Keratinocyte (primary cell): ENCODE measurements at regions not wholly inside any gene's neighbourhood (a gene's known extent, or its start where the extent isn't known, plus 50 kb on each side); places are given as distances from the start of the nearest gene placed in this dataset.

ENCODE experiments used
- DNase-seq: peaks from one replicate; pipeline ENCODE4 v3.0.0-alpha.2; 2011; ENCODE audit warnings: low read depth, missing footprints, low spot score
- FAIRE-seq: peaks from 2 replicates; lab custom pipeline; 2011; peaks lifted over from hg19 to GRCh38; lab: Jason Lieb, UNC
- H2AFZ ChIP-seq: 2 replicates; pipeline ENCODE4 v1.6.0; 2012; ENCODE audit warnings: low read length, control low read depth, inconsistent platforms; ENCODE audit not compliant: control insufficient read depth
- H3K27ac ChIP-seq: 2 replicates; pipeline ENCODE4 v1.5.1; 2011; ENCODE audit warnings: low read length; ENCODE audit not compliant: control insufficient read depth, insufficient read depth
- H3K27me3 ChIP-seq: 3 replicates; pipeline ENCODE4 v1.6.0; 2011; ENCODE audit warnings: low read length; ENCODE audit not compliant: control insufficient read depth, insufficient read depth; ENCODE audit errors: extremely low read depth
- H3K36me3 ChIP-seq, 2 experiments: 2 replicates in 1 of 2; 3 replicates in 1 of 2; pipeline ENCODE4 v1.5.1; 2011; ENCODE audit warnings: low read length in 2 of 2, mild to moderate bottlenecking in 1 of 2; ENCODE audit not compliant: control insufficient read depth in 2 of 2, insufficient read depth in 2 of 2; ENCODE audit errors: extremely low read depth in 1 of 2
- H3K4me1 ChIP-seq: 3 replicates; pipeline ENCODE4 v1.5.1; 2011; ENCODE audit warnings: low read length; ENCODE audit not compliant: control insufficient read depth, insufficient read depth; ENCODE audit errors: extremely low read depth
- H3K4me2 ChIP-seq: 3 replicates; pipeline ENCODE4 v1.6.0; 2011; ENCODE audit warnings: low read depth, low read length; ENCODE audit not compliant: control insufficient read depth, insufficient read depth; ENCODE audit errors: extremely low read depth
- H3K4me3 ChIP-seq, 3 experiments: fragments of 200-600 bp in 1 of 3; sonication (generic) in 1 of 3; 2 replicates in 2 of 3; 3 replicates in 1 of 3; pipeline ENCODE4 v1.5.1; 2011 to 2016; ENCODE audit warnings: low read length in 3 of 3, mild to moderate bottlenecking in 3 of 3, control low read depth in 2 of 3, inconsistent platforms in 1 of 3, low read depth in 1 of 3, mixed read lengths in 1 of 3, mixed run types in 1 of 3, moderate library complexity in 1 of 3; ENCODE audit not compliant: control insufficient read depth in 2 of 3, insufficient read depth in 2 of 3; ENCODE audit errors: extremely low read depth in 1 of 3
- H3K79me2 ChIP-seq: 2 replicates; pipeline ENCODE4 v1.6.0; 2012; ENCODE audit warnings: low read length; ENCODE audit not compliant: control insufficient read depth, insufficient read depth
- H3K9ac ChIP-seq: 3 replicates; pipeline ENCODE4 v1.6.0; 2011; ENCODE audit warnings: low read length; ENCODE audit not compliant: control insufficient read depth, insufficient read depth; ENCODE audit errors: extremely low read depth
- H3K9me1 ChIP-seq: 3 replicates; pipeline ENCODE4 v1.6.0; 2011; ENCODE audit warnings: low read length; ENCODE audit not compliant: control insufficient read depth, insufficient read depth; ENCODE audit errors: extremely low read depth
- H3K9me3 ChIP-seq: 2 replicates; pipeline ENCODE4 v1.5.1; 2012; ENCODE audit warnings: low read depth, low read length; ENCODE audit not compliant: control insufficient read depth
- H4K20me1 ChIP-seq: 3 replicates; pipeline ENCODE4 v1.6.0; 2011; ENCODE audit warnings: low read length; ENCODE audit not compliant: control insufficient read depth, insufficient read depth; ENCODE audit errors: extremely low read depth
- EZH2 ChIP-seq: IDR thresholded peaks from one replicate; pipeline ENCODE4 v1.6.1; 2012; ENCODE audit warnings: inconsistent platforms, mild to moderate bottlenecking, low read length, moderate library complexity
- dilution Hi-C: fragments of 300-500 bp; cut with MboI; formaldehyde crosslinking; loops from one replicate; pipeline ENCODE4 v1.7.0; 2020; ENCODE audit warnings: low sequenced_read_pairs; ENCODE audit not compliant: extremely low pct_ligation_motif_present
- TF ChIP-seq, protein P1 (sequence below), 3 experiments: IDR thresholded peaks in 1 of 3; conservative IDR thresholded peaks in 1 of 3; optimal IDR thresholded peaks in 1 of 3; 2 replicates in 2 of 3; 3 replicates in 1 of 3; pipeline versions ENCODE3 to v1.5.1; 2011; ENCODE audit warnings: low read length in 3 of 3, mild to moderate bottlenecking in 3 of 3, moderate library complexity in 2 of 3, control low read depth in 1 of 3, inconsistent platforms in 1 of 3; ENCODE audit not compliant: insufficient read depth in 2 of 3; ENCODE audit errors: extremely low read depth in 1 of 3

DNA sequence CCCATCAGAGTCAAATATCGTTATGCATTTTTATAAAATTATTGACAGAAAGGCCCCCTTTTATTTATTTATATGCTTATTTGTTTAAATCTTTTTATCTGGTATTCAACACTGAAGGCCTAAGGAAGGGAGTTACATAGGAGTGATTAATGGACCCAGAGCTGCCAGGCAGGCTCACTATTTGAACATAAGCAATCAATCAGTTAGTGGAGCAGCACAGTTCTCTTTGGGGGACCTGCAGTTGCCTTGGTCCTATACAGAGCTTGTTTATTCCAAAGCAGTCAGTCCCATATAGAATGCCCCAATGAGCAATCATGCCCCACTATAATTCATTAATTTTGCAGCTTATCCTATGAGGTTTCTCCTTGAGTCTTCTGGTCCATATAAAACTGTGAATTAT, 389.4 kb upstream of the GOT2 start:
- dilution Hi-C loops = no loop called here
- FAIRE-seq (no peak), DNase-seq (no peak)
- Histone ChIP-seq H3K9me3 (no peaks in the 10 kb centered on the region), H3K27me3 (no peaks in the 10 kb centered on the region), H3K36me3 (no peaks in the 10 kb centered on the region), H4K20me1 (no peaks in the 10 kb centered on the region), H2AFZ (no peak overlapping the region), H3K27ac (no peak overlapping the region), H3K4me2 (no peak overlapping the region), H3K79me2 (no peaks in the 10 kb centered on the region), H3K9me1 (no peaks in the 10 kb centered on the region), H3K9ac (no peak overlapping the region), H3K4me3 (no peak overlapping the region), H3K4me1 (no peaks in the 10 kb centered on the region)
- TF ChIP-seq, protein P1, sequence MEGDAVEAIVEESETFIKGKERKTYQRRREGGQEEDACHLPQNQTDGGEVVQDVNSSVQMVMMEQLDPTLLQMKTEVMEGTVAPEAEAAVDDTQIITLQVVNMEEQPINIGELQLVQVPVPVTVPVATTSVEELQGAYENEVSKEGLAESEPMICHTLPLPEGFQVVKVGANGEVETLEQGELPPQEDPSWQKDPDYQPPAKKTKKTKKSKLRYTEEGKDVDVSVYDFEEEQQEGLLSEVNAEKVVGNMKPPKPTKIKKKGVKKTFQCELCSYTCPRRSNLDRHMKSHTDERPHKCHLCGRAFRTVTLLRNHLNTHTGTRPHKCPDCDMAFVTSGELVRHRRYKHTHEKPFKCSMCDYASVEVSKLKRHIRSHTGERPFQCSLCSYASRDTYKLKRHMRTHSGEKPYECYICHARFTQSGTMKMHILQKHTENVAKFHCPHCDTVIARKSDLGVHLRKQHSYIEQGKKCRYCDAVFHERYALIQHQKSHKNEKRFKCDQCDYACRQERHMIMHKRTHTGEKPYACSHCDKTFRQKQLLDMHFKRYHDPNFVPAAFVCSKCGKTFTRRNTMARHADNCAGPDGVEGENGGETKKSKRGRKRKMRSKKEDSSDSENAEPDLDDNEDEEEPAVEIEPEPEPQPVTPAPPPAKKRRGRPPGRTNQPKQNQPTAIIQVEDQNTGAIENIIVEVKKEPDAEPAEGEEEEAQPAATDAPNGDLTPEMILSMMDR (optimal IDR thresholded peaks at IDR 0.05 in 1 of 3, IDR thresholded peaks at IDR 0.05 in 1 of 3, conservative IDR thresholded peaks at IDR 0.05 in 1 of 3; ENCODE audit: extremely low read depth in 1 of 3, insufficient read depth in 2 of 3, low read length in 3 of 3) = no peak
- no peak for TF ChIP-seq EZH2

DNA sequence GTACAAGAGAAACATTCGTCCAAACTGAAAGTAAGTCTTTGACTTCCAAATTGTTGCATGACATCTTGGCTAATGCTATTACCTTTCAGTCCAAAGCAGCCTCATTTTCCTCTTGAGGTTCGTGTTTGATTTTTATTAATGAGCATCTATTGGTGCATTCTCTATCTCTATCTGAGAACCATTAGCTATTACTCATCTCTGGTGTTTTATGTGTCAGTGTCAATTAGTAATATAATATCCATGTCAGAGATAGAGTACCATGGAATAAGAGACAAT, 388.1 kb upstream of the GOT2 start:
- Histone ChIP-seq H3K9me3 (no peaks in the 10 kb centered on the region), H3K9me1 (no peaks in the 10 kb centered on the region)

More for the DNA sequence above, 388.1 kb upstream of the GOT2 start:
- Histone ChIP-seq H3K4me3 (no peak overlapping the region), H3K79me2 (no peaks in the 10 kb centered on the region), H3K36me3 (no peaks in the 10 kb centered on the region), H3K27me3 (no peaks in the 10 kb centered on the region), H3K9ac (no peak overlapping the region), H4K20me1 (no peaks in the 10 kb centered on the region), H3K4me1 (no peaks in the 10 kb centered on the region), H3K4me2 (no peak overlapping the region), H3K27ac (no peak overlapping the region), H2AFZ (no peak overlapping the region)
- TF ChIP-seq, protein P1 (optimal IDR thresholded peaks at IDR 0.05 in 1 of 3, IDR thresholded peaks at IDR 0.05 in 1 of 3, conservative IDR thresholded peaks at IDR 0.05 in 1 of 3; ENCODE audit: extremely low read depth in 1 of 3, insufficient read depth in 2 of 3, low read length in 3 of 3) = no peak
- no peak for TF ChIP-seq EZH2
- no peak for DNase-seq
- dilution Hi-C loops = no loop called here
- FAIRE-seq = no peak
